GM23338 (cell line): ENCODE measurements at regions not wholly inside any gene's neighbourhood (a gene's known extent, or its start where the extent isn't known, plus 50 kb on each side); places are given as distances from the start of the nearest gene placed in this dataset.

Experiments
- ATAC-seq: fragments of 200-7000 bp; cut with Tn5 transposase; 3 replicates; pipeline ENCODE4 v1.9.1; 2020
- DNase-seq: peaks from one replicate; pipeline ENCODE4 v3.0.0-alpha.2; 2015; ENCODE audit warnings: low spot score
- H2AFZ ChIP-seq: fragments of 200-600 bp; sonication (generic); 2 replicates; pipeline ENCODE4 v1.8.0; 2016; ENCODE audit warnings: antibody characterized with exemption, mild to moderate bottlenecking, moderate library complexity
- H3F3A ChIP-seq: fragments of 200-600 bp; sonication (generic); replicated peaks from 2 replicates; pipeline ENCODE4 v1.8.0; 2017; ENCODE audit warnings: antibody characterized with exemption, mixed run types, low read depth
- H3K27ac ChIP-seq: fragments of 200-600 bp; sonication (generic); 2 replicates; pipeline ENCODE4 v1.6.1; 2016; ENCODE audit warnings: low read depth
- H3K27me3 ChIP-seq: fragments of 200-600 bp; sonication (generic); 2 replicates; pipeline ENCODE4 v1.8.0; 2016; ENCODE audit warnings: mild to moderate bottlenecking, mixed run types, moderate library complexity; ENCODE audit not compliant: insufficient read depth
- H3K36me3 ChIP-seq: fragments of 200-600 bp; sonication (generic); 2 replicates; pipeline ENCODE4 v1.8.0; 2016; ENCODE audit warnings: mild to moderate bottlenecking; ENCODE audit not compliant: insufficient read depth
- H3K4me1 ChIP-seq: fragments of 200-600 bp; sonication (generic); 2 replicates; pipeline ENCODE4 v1.8.0; 2016; ENCODE audit warnings: mild to moderate bottlenecking, moderate library complexity; ENCODE audit not compliant: insufficient read depth
- H3K4me2 ChIP-seq: fragments of 200-600 bp; sonication (generic); 2 replicates; pipeline ENCODE4 v1.7.1; 2017; ENCODE audit warnings: mixed run types
- H3K4me3 ChIP-seq: fragments of 200-600 bp; sonication (generic); 2 replicates; pipeline ENCODE4 v1.6.1; 2016; ENCODE audit warnings: mixed run types
- H3K79me2 ChIP-seq: fragments of 200-600 bp; sonication (generic); replicated peaks from 2 replicates; pipeline ENCODE4 v1.8.0; 2017; ENCODE audit warnings: mild to moderate bottlenecking; ENCODE audit not compliant: insufficient read depth
- H3K9me2 ChIP-seq: fragments of 200-600 bp; sonication (generic); 2 replicates; pipeline ENCODE4 v1.8.0; 2017; ENCODE audit not compliant: insufficient read depth
- H4K20me1 ChIP-seq: fragments of 200-600 bp; sonication (generic); replicated peaks from 2 replicates; pipeline ENCODE4 v1.8.0; 2017; ENCODE audit warnings: mild to moderate bottlenecking; ENCODE audit not compliant: insufficient read depth
- H3K27ac Mint-ChIP-seq: 2 replicates; pipeline ENCODE4 v1.8.0; 2020; ENCODE audit warnings: inconsistent platforms, mild to moderate bottlenecking, moderate library complexity, mixed read lengths
- H3K27me3 Mint-ChIP-seq: 3 replicates; pipeline ENCODE4 v1.8.0; 2022; ENCODE audit warnings: low read depth, mild to moderate bottlenecking, moderate library complexity, mixed read lengths, inconsistent platforms; ENCODE audit not compliant: insufficient read depth, poor library complexity
- H3K36me3 Mint-ChIP-seq: 3 replicates; pipeline ENCODE4 v1.8.0; 2021; ENCODE audit warnings: low read depth, mild to moderate bottlenecking, inconsistent platforms, moderate library complexity, mixed read lengths
- H3K4me1 Mint-ChIP-seq: 3 replicates; pipeline ENCODE4 v1.8.0; 2020; ENCODE audit warnings: mild to moderate bottlenecking, inconsistent platforms, mixed read lengths
- H3K4me3 Mint-ChIP-seq: 3 replicates; pipeline ENCODE4 v1.8.0; 2021; ENCODE audit warnings: moderate library complexity, mild to moderate bottlenecking, inconsistent platforms, mixed read lengths
- H3K9me3 Mint-ChIP-seq: 3 replicates; pipeline ENCODE4 v1.8.0; 2020; ENCODE audit warnings: moderate library complexity, mild to moderate bottlenecking, inconsistent platforms, mixed read lengths
- CREB1 ChIP-seq: fragments of 250-450 bp; sonication (Bioruptor Pico); IDR thresholded peaks from 2 replicates; pipeline ENCODE4 v1.5.0; 2020; ENCODE audit warnings: low read depth, mild to moderate bottlenecking, moderate library complexity
- CTCF ChIP-seq, 2 experiments: fragments of 200-600 bp in 1 of 2; sonication (generic) in 1 of 2; conservative IDR thresholded peaks; 2 replicates each; pipeline versions ENCODE4 v1.5.1 to v1.6.1; 2016 to 2017; ENCODE audit warnings: antibody characterized with exemption in 2 of 2, low read depth in 2 of 2, mild to moderate bottlenecking in 2 of 2, moderate library complexity in 1 of 2
- EZH2 ChIP-seq: fragments of 200-600 bp; sonication (generic); IDR thresholded peaks from one replicate; pipeline ENCODE4 v1.8.0; 2017; ENCODE audit warnings: antibody characterized with exemption, mild to moderate bottlenecking, low read depth; ENCODE audit not compliant: unreplicated experiment
- JUNB ChIP-seq: IDR thresholded peaks from one replicate; pipeline ENCODE4 v1.6.1; 2016; ENCODE audit warnings: antibody characterized with exemption; ENCODE audit not compliant: unreplicated experiment
- NANOG ChIP-seq: IDR thresholded peaks from 2 replicates; pipeline ENCODE4 v1.6.1; 2016; ENCODE audit warnings: antibody characterized with exemption, borderline replicate concordance
- POLR2AphosphoS5 ChIP-seq: IDR thresholded peaks from 2 replicates; pipeline ENCODE4 v1.6.1; 2016; ENCODE audit warnings: antibody characterized with exemption, low read depth
- ZNF331 ChIP-seq: fragments of 250-450 bp; sonication (Bioruptor Pico); IDR thresholded peaks from 2 replicates; pipeline ENCODE4 v1.5.0; 2020; ENCODE audit warnings: low read depth, mild to moderate bottlenecking, moderate library complexity

GRCh38 chr2:153604133-153604532 is 125.6 kb upstream of the RPRM start:
- Histone ChIP-seq H2AFZ (no peak overlapping the region), H3K27me3 (no peaks in the 10 kb centered on the region), H3K9me2 (no peaks in the 10 kb centered on the region), H3K79me2 (no peaks in the 10 kb centered on the region), H3F3A (no peaks in the 10 kb centered on the region), H3K4me3 (no peak overlapping the region), H3K4me2 (no peak overlapping the region), H3K4me1 (no peaks in the 10 kb centered on the region), H3K36me3 (no peaks in the 10 kb centered on the region), H4K20me1 (no peaks in the 10 kb centered on the region), H3K27ac (no peak overlapping the region)
- Mint-ChIP-seq H3K36me3 (no peaks in the 10 kb centered on the region), H3K27me3 (no peaks in the 10 kb centered on the region), H3K4me3 (no peak overlapping the region), H3K4me1 (no peaks in the 10 kb centered on the region), H3K27ac (no peak overlapping the region), H3K9me3 (no peaks in the 10 kb centered on the region)
- no peak for ATAC-seq
- no peak for DNase-seq
- TF ChIP-seq ZNF331 (CRISPR knock-in tag), result no peak
- TF ChIP-seq POLR2AphosphoS5, result no peak
- no peak for TF ChIP-seq JUNB

- no peak for DNase-seq
- no peak for TF ChIP-seq NANOG
- no peak for TF ChIP-seq CREB1
- TF ChIP-seq ZNF331 (CRISPR knock-in tag), result no peak
- TF ChIP-seq EZH2, result no peak
- TF ChIP-seq CTCF (conservative IDR thresholded peaks at IDR 0.05; ENCODE audit: low read depth in 2 of 2), result no peak
- TF ChIP-seq POLR2AphosphoS5, result no peak
- Histone ChIP-seq H3K4me1 (no peaks in the 10 kb centered on the region), H3K4me2 (no peak overlapping the region), H3F3A (no peaks in the 10 kb centered on the region), H3K4me3 (no peak overlapping the region), H2AFZ (no peak overlapping the region), H3K27me3 (no peaks in the 10 kb centered on the region), H3K79me2 (no peaks in the 10 kb centered on the region), H3K27ac (no peak overlapping the region), H4K20me1 (no peaks in the 10 kb centered on the region), H3K36me3 (no peaks in the 10 kb centered on the region), H3K9me2 (no peaks in the 10 kb centered on the region)
- no peak overlapping the region for H3K4me3 Mint-ChIP-seq
- H3K9me3 Mint-ChIP-seq, result no peaks in the 10 kb centered on the region
- ATAC-seq, result no peak
- H3K27ac Mint-ChIP-seq, result no peak overlapping the region
- no peaks in the 10 kb centered on the region for H3K27me3 Mint-ChIP-seq
- no peaks in the 10 kb centered on the region for H3K4me1 Mint-ChIP-seq
- H3K36me3 Mint-ChIP-seq, result no peaks in the 10 kb centered on the region
Measured at GRCh38 chr2:153606623-153607022, 128.1 kb upstream of the RPRM start.

- no peaks in the 10 kb centered on the region for H3K36me3 Mint-ChIP-seq
- no peaks in the 10 kb centered on the region for H3K79me2 ChIP-seq
- H4K20me1 ChIP-seq, result no peaks in the 10 kb centered on the region
- no peaks in the 10 kb centered on the region for H3K4me1 Mint-ChIP-seq
- H3K27me3 ChIP-seq, result no peaks in the 10 kb centered on the region
- no peaks in the 10 kb centered on the region for H3F3A ChIP-seq
- no peak overlapping the region for H3K4me3 ChIP-seq
- H3K27ac ChIP-seq, result no peak overlapping the region
- no peaks in the 10 kb centered on the region for H3K9me2 ChIP-seq
- H3K4me1 ChIP-seq, result no peaks in the 10 kb centered on the region
- H3K27ac Mint-ChIP-seq, result no peak overlapping the region
- no peak overlapping the region for H3K4me2 ChIP-seq
- no peaks in the 10 kb centered on the region for H3K27me3 Mint-ChIP-seq
- H3K36me3 ChIP-seq, result no peaks in the 10 kb centered on the region
- H3K9me3 Mint-ChIP-seq, result no peaks in the 10 kb centered on the region; the same call in 2 of the 3 replicates
- ATAC-seq, result no peak
- H2AFZ ChIP-seq, result no peak overlapping the region
- H3K4me3 Mint-ChIP-seq, result no peak overlapping the region
- TF ChIP-seq CTCF (conservative IDR thresholded peaks at IDR 0.05; ENCODE audit: low read depth in 2 of 2) (peak; percentile 55 to 59), JUNB (no peak)
- peak; percentile 48 for DNase-seq
Measured at GRCh38 chr2:153622285-153622684, 143.7 kb upstream of the RPRM start.
